Naive thymus-derived CD8-positive, alpha-beta T cell (primary cell): ENCODE measurements at regions not wholly inside any gene's neighbourhood (a gene's known extent, or its start where the extent isn't known, plus 50 kb on each side); places are given as distances from the start of the nearest gene placed in this dataset.
"Not testable (repeated sequence)": the region's sequence is repeated elsewhere in the genome, so short reads cannot be mapped to it uniquely, and the experiment has no call there.

Experiments used
- ATAC-seq, 2 donors: fragments of 150-1000 bp; cut with Tn5 transposase in 1 of 2; sonication (Bioruptor Pico), chemical (Tn5 transposase) in 1 of 2; 1 replicate in 1 of 2; 2 replicates in 1 of 2; pipeline ENCODE4 v1.10.0; 2021; ENCODE audit warnings: mild to moderate bottlenecking in 2 of 2, moderate library complexity in 2 of 2
- POLR2A ChIA-PET: fragments of 350-600 bp; sonication (Branson Sonifier 250); formaldehyde crosslinking; loops from one replicate; lab custom pipeline; 2021; ENCODE audit warnings: antibody characterized with exemption; lab: Charles Lee
- DNase-seq, 10 donors: peaks; one replicate each; pipeline versions ENCODE4 v3.0.0 to v3.0.0-alpha.2; 2020 to 2022
- H3K27ac Mint-ChIP-seq, 10 donors: one replicate each; pipeline ENCODE4 v1.8.0; 2020 to 2022; ENCODE audit warnings: mild to moderate bottlenecking in 10 of 10, mixed read lengths in 10 of 10, moderate library complexity in 4 of 10, inconsistent platforms in 1 of 10
- H3K27me3 Mint-ChIP-seq, 5 donors: one replicate each; pipeline ENCODE4 v1.8.0; 2021 to 2022; ENCODE audit warnings: mixed read lengths in 5 of 5
- H3K36me3 Mint-ChIP-seq, 3 donors: one replicate each; pipeline ENCODE4 v1.8.0; 2020 to 2022; ENCODE audit warnings: mixed read lengths in 3 of 3, mild to moderate bottlenecking in 2 of 3, inconsistent platforms in 1 of 3
- H3K4me1 Mint-ChIP-seq, 4 donors: one replicate each; pipeline ENCODE4 v1.8.0; 2021 to 2022; ENCODE audit warnings: mixed read lengths in 4 of 4
- H3K4me3 Mint-ChIP-seq, 10 donors: one replicate each; pipeline ENCODE4 v1.8.0; 2020 to 2022; ENCODE audit warnings: mild to moderate bottlenecking in 10 of 10, mixed read lengths in 10 of 10, moderate library complexity in 6 of 10, inconsistent platforms in 1 of 10
- H3K9me3 Mint-ChIP-seq, 9 donors: one replicate each; pipeline ENCODE4 v1.8.0; 2020 to 2022; ENCODE audit warnings: mixed read lengths in 9 of 9, mild to moderate bottlenecking in 3 of 9, inconsistent platforms in 1 of 9, moderate library complexity in 1 of 9

- H3K9me3 Mint-ChIP-seq = peaks cover 8 to 41% (median 18%) of the 10 kb centered on the region in 9 donors
- peaks cover 0 to 7% (median 0%) of the 10 kb centered on the region in 3 donors for H3K36me3 Mint-ChIP-seq
- no peaks in the 10 kb centered on the region for H3K4me1 Mint-ChIP-seq
- H3K27me3 Mint-ChIP-seq = no peaks in the 10 kb centered on the region
- H3K27ac Mint-ChIP-seq = no peak overlapping the region
- ATAC-seq (no peak), DNase-seq (no peak)
- POLR2A ChIA-PET = no interaction called here
- no peak overlapping the region for H3K4me3 Mint-ChIP-seq
Observed at GRCh38 chr3:82595530-82595929, 834.1 kb upstream of the GBE1 start.

- no peak for DNase-seq
- H3K27ac Mint-ChIP-seq = no peak overlapping the region
- no peaks in the 10 kb centered on the region for H3K4me1 Mint-ChIP-seq
- POLR2A ChIA-PET = no interaction called here
- H3K36me3 Mint-ChIP-seq = no peaks in the 10 kb centered on the region
- peaks cover 0 to 12% (median 3%) of the 10 kb centered on the region in 9 donors for H3K9me3 Mint-ChIP-seq
- H3K27me3 Mint-ChIP-seq = no peaks in the 10 kb centered on the region
- no peak overlapping the region for H3K4me3 Mint-ChIP-seq
- no peak for ATAC-seq
Observed at GRCh38 chr3:82587174-82587573, 825.7 kb upstream of the GBE1 start.

DNA sequence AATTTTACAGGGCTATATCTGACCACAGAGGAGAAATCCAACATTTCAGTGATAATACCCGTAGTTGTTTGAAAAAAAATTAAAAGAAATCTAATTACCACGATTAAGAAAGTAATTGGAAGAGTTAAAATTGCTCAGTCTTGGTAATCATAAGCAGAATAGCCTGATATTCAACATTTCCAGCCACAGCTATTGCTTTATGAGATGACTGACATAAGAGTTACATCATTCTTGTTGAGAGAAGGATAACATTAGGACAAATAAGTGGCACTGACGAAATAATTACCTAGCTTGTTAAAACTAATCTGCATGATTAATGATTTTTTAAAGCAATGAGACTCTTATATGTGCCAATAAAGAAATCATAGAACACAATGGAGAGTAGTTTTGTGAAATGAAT lies 825.0 kb upstream of the GBE1 start:
- POLR2A ChIA-PET = no interaction called here

DNA sequence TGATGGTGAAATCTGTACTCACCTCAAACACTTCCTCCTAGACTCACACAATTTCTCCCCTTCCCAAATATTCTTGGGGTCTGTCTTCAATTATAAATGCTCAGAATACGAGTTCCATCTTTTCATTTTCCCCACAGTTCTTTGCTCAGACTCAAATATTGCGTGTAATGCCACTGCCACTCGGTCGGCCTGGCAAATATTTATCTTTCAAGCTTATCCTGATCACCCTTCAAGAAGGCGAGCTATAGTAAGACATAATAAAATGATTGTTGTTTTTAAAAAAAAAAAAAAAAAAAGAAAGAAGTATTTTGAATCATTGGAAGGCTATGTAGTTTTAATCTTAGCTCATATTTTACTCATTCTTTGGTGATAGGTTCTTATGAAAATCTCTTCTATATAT lies 824.6 kb upstream of the GBE1 start:
- H3K27ac Mint-ChIP-seq, H3K4me1 Mint-ChIP-seq, H3K4me3 Mint-ChIP-seq, H3K27me3 Mint-ChIP-seq, ATAC-seq, POLR2A ChIA-PET, H3K36me3 Mint-ChIP-seq, DNase-seq, H3K9me3 Mint-ChIP-seq: not testable (repeated sequence)

More for the DNA sequence above, 825.0 kb upstream of the GBE1 start:
- no peak for ATAC-seq
- no peak overlapping the region for H3K27ac Mint-ChIP-seq
- no peak overlapping the region for H3K4me3 Mint-ChIP-seq
- peaks cover 0 to 9% (median 2%) of the 10 kb centered on the region in 9 donors for H3K9me3 Mint-ChIP-seq
- H3K4me1 Mint-ChIP-seq = no peaks in the 10 kb centered on the region
- no peaks in the 10 kb centered on the region for H3K27me3 Mint-ChIP-seq
- DNase-seq = no peak
- H3K36me3 Mint-ChIP-seq = no peaks in the 10 kb centered on the region

GRCh38 chr3:82585591-82585990 lies 824.1 kb upstream of the GBE1 start:
- H3K36me3 Mint-ChIP-seq, H3K27ac Mint-ChIP-seq, H3K27me3 Mint-ChIP-seq, ATAC-seq, H3K4me3 Mint-ChIP-seq, POLR2A ChIA-PET, H3K4me1 Mint-ChIP-seq, DNase-seq, H3K9me3 Mint-ChIP-seq: not testable (repeated sequence)

DNA sequence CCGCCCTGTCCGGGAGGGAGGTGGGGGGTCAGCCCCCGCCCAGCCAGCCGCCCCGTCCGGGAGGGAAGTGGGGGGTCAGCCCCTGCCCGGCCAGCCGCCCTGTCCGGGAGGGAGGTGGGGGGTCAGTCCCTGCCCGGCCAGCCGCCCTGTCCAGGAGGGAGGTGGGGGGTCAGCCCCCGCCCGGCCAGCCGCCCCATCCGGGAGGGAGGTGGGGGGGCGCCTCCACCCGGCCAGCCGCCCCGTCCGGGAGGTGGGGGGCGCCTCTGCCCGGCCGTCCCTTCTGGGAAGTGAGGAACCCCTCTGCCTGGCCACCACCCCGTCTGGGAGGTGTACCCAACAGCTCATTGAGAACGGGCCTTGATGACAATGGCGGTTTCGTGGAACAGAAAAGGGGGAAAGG lies 823.4 kb upstream of the GBE1 start:
- H3K4me1 Mint-ChIP-seq, H3K27me3 Mint-ChIP-seq, H3K4me3 Mint-ChIP-seq, H3K36me3 Mint-ChIP-seq, POLR2A ChIA-PET, DNase-seq, H3K9me3 Mint-ChIP-seq, ATAC-seq, H3K27ac Mint-ChIP-seq: not testable (repeated sequence)

DNA sequence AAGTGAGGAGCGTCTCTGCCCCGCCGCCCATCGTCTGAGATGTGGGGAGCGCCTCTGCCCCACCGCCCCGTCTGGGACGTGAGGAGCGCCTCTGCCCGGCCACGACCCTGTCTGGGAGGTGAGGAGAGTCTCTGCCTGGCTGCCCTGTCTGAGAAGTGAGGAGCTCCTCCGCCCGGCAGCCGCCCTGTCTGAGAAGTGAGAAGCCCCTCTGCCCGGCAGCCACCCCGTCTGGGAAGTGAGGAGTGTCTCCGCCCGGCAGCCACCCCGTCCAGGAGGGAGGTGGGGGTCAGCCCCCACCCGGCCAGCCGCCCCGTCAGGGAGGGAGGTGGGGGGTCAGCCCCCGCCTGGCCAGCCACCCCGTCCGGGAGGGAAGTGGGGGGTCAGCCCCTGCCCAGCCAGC lies 823.0 kb upstream of the GBE1 start:
- DNase-seq, H3K27ac Mint-ChIP-seq, H3K9me3 Mint-ChIP-seq, H3K4me3 Mint-ChIP-seq, H3K27me3 Mint-ChIP-seq, H3K36me3 Mint-ChIP-seq, POLR2A ChIA-PET, H3K4me1 Mint-ChIP-seq, ATAC-seq: not testable (repeated sequence)

DNA sequence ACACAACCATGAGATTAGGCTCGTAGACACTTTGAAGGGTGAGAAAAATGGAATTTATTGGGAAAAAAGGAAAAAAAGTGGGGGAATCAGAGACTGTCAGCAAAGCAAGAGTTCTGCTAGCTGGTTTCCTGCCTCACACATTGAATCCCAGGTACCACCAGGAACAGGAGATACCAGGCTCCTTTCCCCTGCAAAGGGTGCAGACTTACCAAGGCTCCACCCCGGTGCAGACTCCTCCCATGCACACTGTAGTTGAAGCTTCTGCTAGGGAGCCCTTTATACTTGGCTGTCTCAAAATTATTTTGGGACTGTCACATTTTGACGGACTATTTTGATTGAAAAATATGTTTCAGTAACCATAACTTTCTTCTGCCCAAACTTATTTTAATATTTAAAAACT lies 819.9 kb upstream of the GBE1 start:
- Mint-ChIP-seq H3K9me3 (peaks cover 0 to 7% (median 0%) of the 10 kb centered on the region in 9 donors), H3K36me3 (no peaks in the 10 kb centered on the region), H3K4me1 (no peaks in the 10 kb centered on the region), H3K27me3 (no peaks in the 10 kb centered on the region), H3K27ac (no peak overlapping the region), H3K4me3 (no peak overlapping the region)
- POLR2A ChIA-PET = no interaction called here
- no peak for ATAC-seq
- DNase-seq = no peak

GRCh38 chr3:82572721-82573120 lies 811.3 kb upstream of the GBE1 start:
- ATAC-seq = no peak
- Mint-ChIP-seq H3K36me3 (no peaks in the 10 kb centered on the region), H3K9me3 (peaks cover 0 to 3% (median 0%) of the 10 kb centered on the region in 9 donors), H3K27ac (no peak overlapping the region), H3K4me1 (no peaks in the 10 kb centered on the region), H3K27me3 (no peaks in the 10 kb centered on the region), H3K4me3 (no peak overlapping the region)
- POLR2A ChIA-PET = no interaction called here
- DNase-seq = no peak

DNA sequence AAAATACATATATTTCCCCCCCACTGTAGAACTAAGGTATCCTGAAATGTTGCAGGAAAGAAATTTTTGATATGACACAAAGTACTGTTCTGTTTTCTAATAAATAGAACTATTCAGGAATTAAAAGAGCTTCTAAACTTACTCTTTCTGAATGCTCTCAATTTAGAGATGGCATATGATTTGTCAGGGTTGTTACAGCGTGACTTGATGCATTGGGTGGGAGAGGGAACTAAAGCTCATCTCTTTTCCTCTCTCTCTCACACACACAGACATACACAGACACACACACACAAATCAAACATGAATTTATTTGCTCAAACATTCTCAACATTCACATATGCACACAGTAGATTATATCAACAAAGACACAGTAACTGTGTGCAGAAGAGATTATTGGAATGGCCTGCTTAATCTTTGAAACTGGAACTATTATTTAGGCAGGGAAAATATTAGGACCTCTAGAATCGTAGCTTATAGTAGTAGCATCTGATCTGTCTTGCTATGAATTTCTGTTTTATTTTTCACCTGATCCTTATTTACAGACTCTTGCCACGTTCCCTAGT lies 807.4 kb upstream of the GBE1 start:
- DNase-seq (no peak), ATAC-seq (no peak)
- Mint-ChIP-seq H3K36me3 (no peaks in the 10 kb centered on the region), H3K4me1 (no peaks in the 10 kb centered on the region), H3K9me3 (peaks cover 0 to 7% (median 1%) of the 10 kb centered on the region in 9 donors), H3K4me3 (no peak overlapping the region), H3K27me3 (no peaks in the 10 kb centered on the region), H3K27ac (no peak overlapping the region)
- POLR2A ChIA-PET = no interaction called here

- Mint-ChIP-seq H3K4me3 (no peak overlapping the region), H3K27me3 (no peaks in the 10 kb centered on the region), H3K36me3 (no peaks in the 10 kb centered on the region), H3K27ac (no peak overlapping the region), H3K9me3 (peaks cover 0 to 10% (median 2%) of the 10 kb centered on the region in 9 donors), H3K4me1 (no peaks in the 10 kb centered on the region)
- POLR2A ChIA-PET = no interaction called here
- DNase-seq = no peak
- no peak for ATAC-seq
Observed at GRCh38 chr3:82567029-82567600, 805.7 kb upstream of the GBE1 start.

- no peaks in the 10 kb centered on the region for H3K4me1 Mint-ChIP-seq
- H3K4me3 Mint-ChIP-seq = no peak overlapping the region
- peaks cover 0 to 14% (median 3%) of the 10 kb centered on the region in 9 donors for H3K9me3 Mint-ChIP-seq
- no peaks in the 10 kb centered on the region for H3K27me3 Mint-ChIP-seq
- H3K36me3 Mint-ChIP-seq = no peaks in the 10 kb centered on the region
- DNase-seq (no peak), ATAC-seq (no peak)
- POLR2A ChIA-PET = no interaction called here
- H3K27ac Mint-ChIP-seq = no peak overlapping the region
Observed at GRCh38 chr3:82562896-82563295, 801.5 kb upstream of the GBE1 start.

GRCh38 chr3:82561784-82562183 lies 800.3 kb upstream of the GBE1 start:
- POLR2A ChIA-PET = no interaction called here
- DNase-seq (no peak), ATAC-seq (no peak)
- Mint-ChIP-seq H3K27ac (no peak overlapping the region), H3K36me3 (no peaks in the 10 kb centered on the region), H3K4me1 (no peaks in the 10 kb centered on the region), H3K4me3 (no peak overlapping the region), H3K9me3 (peaks cover 0 to 13% (median 3%) of the 10 kb centered on the region in 9 donors), H3K27me3 (no peaks in the 10 kb centered on the region)

- no peak overlapping the region for H3K4me3 Mint-ChIP-seq
- no peaks in the 10 kb centered on the region for H3K27me3 Mint-ChIP-seq
- H3K4me1 Mint-ChIP-seq = no peaks in the 10 kb centered on the region
- peaks cover 0 to 18% (median 3%) of the 10 kb centered on the region in 9 donors for H3K9me3 Mint-ChIP-seq
- POLR2A ChIA-PET = no interaction called here
- ATAC-seq (no peak), DNase-seq (no peak)
- H3K36me3 Mint-ChIP-seq = no peaks in the 10 kb centered on the region
- no peak overlapping the region for H3K27ac Mint-ChIP-seq
Observed at GRCh38 chr3:82558081-82558480, 796.6 kb upstream of the GBE1 start.
